Skeletal muscle satellite cell (primary cell): ENCODE measurements at regions not wholly inside any gene's neighbourhood (a gene's known extent, or its start where the extent isn't known, plus 50 kb on each side); places are given as distances from the start of the nearest gene placed in this dataset.
"Not testable (repeated sequence)": the region's sequence is repeated elsewhere in the genome, so short reads cannot be mapped to it uniquely, and the experiment has no call there.

Source experiments
- H3K27me3 ChIP-seq: 2 replicates; pipeline ENCODE4 v1.7.0; 2013; ENCODE audit warnings: low read length; ENCODE audit not compliant: control insufficient read depth, insufficient read depth
- H3K36me3 ChIP-seq: 2 replicates; pipeline ENCODE4 v1.7.0; 2013; ENCODE audit warnings: mild to moderate bottlenecking, control low read depth, low read length; ENCODE audit not compliant: insufficient read depth
- H3K4me1 ChIP-seq: 2 replicates; pipeline ENCODE4 v1.7.0; 2013; ENCODE audit warnings: low read length; ENCODE audit not compliant: control insufficient read depth, insufficient read depth
- H3K4me2 ChIP-seq: 2 replicates; pipeline ENCODE4 v1.7.0; 2013; ENCODE audit warnings: mild to moderate bottlenecking, low read length
- H3K4me3 ChIP-seq: 2 replicates; pipeline ENCODE4 v1.7.0; 2013; ENCODE audit warnings: low read length
- H3K9ac ChIP-seq: 2 replicates; pipeline ENCODE4 v1.7.0; 2013; ENCODE audit warnings: mild to moderate bottlenecking, low read depth, low read length, moderate library complexity
- H3K9me3 ChIP-seq: replicated peaks from 2 replicates; pipeline ENCODE4 v1.7.0; 2013; ENCODE audit warnings: mild to moderate bottlenecking, control low read depth, low read length

GRCh38 chr2:156003780-156004179, 328.7 kb downstream of the NR4A2 start:
- Histone ChIP-seq H3K4me1 (no peaks in the 10 kb centered on the region), H3K4me3 (no peak overlapping the region), H3K27me3 (no peaks in the 10 kb centered on the region), H3K4me2 (no peak overlapping the region), H3K36me3 (no peaks in the 10 kb centered on the region), H3K9ac (no peak overlapping the region), H3K9me3 (no peaks in the 10 kb centered on the region)

DNA sequence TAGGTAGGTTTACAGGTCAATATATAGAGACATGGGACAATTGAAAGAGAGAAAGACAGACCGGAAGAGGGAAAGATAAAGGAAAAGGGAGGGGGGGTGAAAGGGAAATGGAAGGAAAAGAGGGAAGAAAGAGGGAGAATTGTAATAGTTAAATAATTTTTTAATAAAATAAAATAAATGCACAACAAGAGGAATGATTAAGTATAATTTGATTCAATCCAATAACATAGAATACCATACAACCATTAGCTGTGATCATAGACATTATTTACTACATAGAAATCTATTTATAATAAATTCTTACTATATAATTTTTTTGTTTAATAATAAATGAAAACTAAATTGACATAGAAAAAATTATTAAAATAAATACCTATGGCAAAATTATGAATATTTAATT, 330.7 kb downstream of the NR4A2 start:
- no peak overlapping the region for H3K4me3 ChIP-seq
- no peaks in the 10 kb centered on the region for H3K27me3 ChIP-seq
- H3K36me3 ChIP-seq, result no peaks in the 10 kb centered on the region
- no peaks in the 10 kb centered on the region for H3K4me1 ChIP-seq
- no peaks in the 10 kb centered on the region for H3K9me3 ChIP-seq
- H3K4me2 ChIP-seq, result no peak overlapping the region
- no peak overlapping the region for H3K9ac ChIP-seq

GRCh38 chr2:155997538-155997937, 335.0 kb downstream of the NR4A2 start:
- Histone ChIP-seq H3K9me3 (no peaks in the 10 kb centered on the region), H3K4me2 (no peak overlapping the region), H3K4me1 (no peaks in the 10 kb centered on the region), H3K36me3 (no peaks in the 10 kb centered on the region), H3K27me3 (no peaks in the 10 kb centered on the region), H3K9ac (no peak overlapping the region), H3K4me3 (no peak overlapping the region)

- no peak overlapping the region for H3K9ac ChIP-seq
- no peaks in the 10 kb centered on the region for H3K9me3 ChIP-seq
- no peaks in the 10 kb centered on the region for H3K27me3 ChIP-seq
- H3K4me3 ChIP-seq, result no peak overlapping the region
- H3K4me1 ChIP-seq, result no peaks in the 10 kb centered on the region
- H3K36me3 ChIP-seq, result no peaks in the 10 kb centered on the region
- no peak overlapping the region for H3K4me2 ChIP-seq
Observed at GRCh38 chr2:155994315-155994714, 338.2 kb downstream of the NR4A2 start.

- no peaks in the 10 kb centered on the region for H3K9me3 ChIP-seq
- no peaks in the 10 kb centered on the region for H3K36me3 ChIP-seq
- H3K9ac ChIP-seq, result no peak overlapping the region
- no peaks in the 10 kb centered on the region for H3K27me3 ChIP-seq
- H3K4me1 ChIP-seq, result no peaks in the 10 kb centered on the region
- H3K4me3 ChIP-seq, result no peak overlapping the region
- no peak overlapping the region for H3K4me2 ChIP-seq
Observed at GRCh38 chr2:155983845-155984244, 348.7 kb downstream of the NR4A2 start.

- no peaks in the 10 kb centered on the region for H3K27me3 ChIP-seq
- H3K9ac ChIP-seq, result no peak overlapping the region
Observed at GRCh38 chr2:155982135-155982534, 350.4 kb downstream of the NR4A2 start.

DNA sequence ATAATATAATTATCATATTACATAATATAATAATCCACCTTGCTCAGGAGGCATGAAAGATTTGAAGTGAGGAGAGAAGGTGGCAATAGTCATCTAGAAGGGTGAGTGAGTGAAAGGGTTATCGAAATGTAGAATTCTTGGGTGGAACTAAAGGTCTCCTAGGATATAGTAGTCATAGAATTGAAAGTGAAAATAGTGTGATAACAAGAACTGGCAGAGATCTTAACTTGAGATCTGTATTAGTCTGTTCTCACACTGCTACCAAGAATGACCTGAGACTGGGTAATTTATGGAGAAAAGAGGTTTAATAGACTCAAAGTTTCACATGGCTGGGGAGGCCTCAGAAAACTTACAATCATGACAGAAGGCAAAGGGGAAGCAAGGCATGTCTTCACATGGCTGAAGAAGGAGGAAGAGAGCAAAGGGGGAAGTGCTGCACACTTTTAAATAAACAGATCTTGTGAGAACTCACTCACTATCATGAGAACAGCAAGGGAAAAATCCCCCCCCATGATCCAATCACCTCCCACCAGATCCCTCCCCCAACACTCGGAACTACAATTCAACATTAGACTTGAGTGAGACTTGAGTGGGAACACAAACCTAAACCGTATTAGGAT, 351.5 kb downstream of the NR4A2 start:
- Histone ChIP-seq H3K4me3 (no peak overlapping the region), H3K27me3 (no peaks in the 10 kb centered on the region), H3K9ac (no peak overlapping the region), H3K36me3 (no peaks in the 10 kb centered on the region), H3K4me2 (no peak overlapping the region), H3K9me3 (no peaks in the 10 kb centered on the region), H3K4me1 (no peaks in the 10 kb centered on the region)

More at GRCh38 chr2:155982135-155982534, 350.4 kb downstream of the NR4A2 start:
- Histone ChIP-seq H3K4me1 (no peaks in the 10 kb centered on the region), H3K4me3 (no peak overlapping the region), H3K9me3 (no peaks in the 10 kb centered on the region), H3K4me2 (no peak overlapping the region), H3K36me3 (no peaks in the 10 kb centered on the region)

DNA sequence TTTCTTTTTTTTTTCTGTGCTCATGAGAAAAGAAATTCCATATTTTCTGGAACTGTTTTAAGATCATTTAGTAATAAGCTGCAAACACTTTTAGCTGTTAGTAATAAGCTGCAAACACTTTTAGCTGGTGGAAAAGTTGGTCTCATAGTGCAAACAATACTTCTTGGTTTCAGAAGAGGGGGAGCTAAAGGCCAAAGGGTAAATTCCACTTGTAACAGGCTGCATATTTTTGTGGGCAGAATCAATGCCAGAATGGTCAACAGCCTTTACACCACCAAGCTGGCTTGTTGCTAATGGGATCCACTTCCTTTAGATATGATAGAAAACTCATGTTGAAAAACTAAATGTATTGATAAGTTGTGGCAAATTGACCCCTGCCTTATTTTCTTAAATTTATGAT, 356.8 kb downstream of the NR4A2 start:
- Histone ChIP-seq H3K4me2 (no peak overlapping the region), H3K36me3 (no peaks in the 10 kb centered on the region), H3K9me3 (no peaks in the 10 kb centered on the region), H3K27me3 (no peaks in the 10 kb centered on the region), H3K9ac (no peak overlapping the region), H3K4me1 (no peaks in the 10 kb centered on the region), H3K4me3 (no peak overlapping the region)

DNA sequence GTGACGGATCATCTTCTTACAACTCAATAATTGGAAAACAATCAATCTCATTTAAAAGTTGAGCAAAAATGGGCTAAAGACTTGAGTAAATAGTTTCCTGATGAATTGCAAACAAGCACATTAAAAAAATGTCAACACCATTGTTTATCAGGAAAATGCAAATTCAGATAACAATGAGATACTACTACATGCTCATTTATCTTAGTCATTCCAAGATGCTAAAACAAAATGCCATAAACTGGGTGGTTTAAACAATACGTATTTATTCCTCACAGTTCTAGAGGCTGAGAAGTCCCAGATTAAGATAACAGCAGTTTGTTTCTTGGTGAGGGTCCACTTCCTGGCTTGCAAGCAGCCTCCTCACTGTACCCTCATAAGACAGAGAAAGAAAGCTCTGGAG, 359.6 kb downstream of the NR4A2 start:
- no peak overlapping the region for H3K9ac ChIP-seq
- no peak overlapping the region for H3K4me3 ChIP-seq
- H3K4me2 ChIP-seq, result no peak overlapping the region
- H3K36me3 ChIP-seq, result no peaks in the 10 kb centered on the region
- H3K9me3 ChIP-seq, result no peaks in the 10 kb centered on the region
- no peaks in the 10 kb centered on the region for H3K4me1 ChIP-seq
- H3K27me3 ChIP-seq, result no peaks in the 10 kb centered on the region

DNA sequence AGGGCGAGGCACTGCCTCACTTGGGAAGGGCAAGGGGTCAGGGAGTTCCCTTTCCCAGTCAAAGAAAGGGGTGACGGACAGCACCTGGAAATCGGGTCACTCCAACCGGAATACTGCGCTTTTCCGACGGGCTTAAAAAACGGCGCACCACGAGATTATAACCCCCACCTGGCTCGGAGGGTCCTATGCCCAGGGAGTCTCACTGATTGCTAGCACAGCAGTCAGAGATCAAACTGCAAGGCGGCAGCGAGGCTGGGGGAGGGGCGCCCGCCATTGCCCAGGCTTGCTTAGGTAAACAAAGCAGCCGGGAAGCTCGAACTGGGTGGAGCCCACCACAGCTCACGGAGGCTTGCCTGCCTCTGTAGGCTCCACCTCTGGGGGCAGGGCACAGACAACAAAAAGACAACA, 366.5 kb downstream of the NR4A2 start:
- H3K9me3 ChIP-seq, H3K4me3 ChIP-seq, H3K36me3 ChIP-seq: not testable (repeated sequence)

DNA sequence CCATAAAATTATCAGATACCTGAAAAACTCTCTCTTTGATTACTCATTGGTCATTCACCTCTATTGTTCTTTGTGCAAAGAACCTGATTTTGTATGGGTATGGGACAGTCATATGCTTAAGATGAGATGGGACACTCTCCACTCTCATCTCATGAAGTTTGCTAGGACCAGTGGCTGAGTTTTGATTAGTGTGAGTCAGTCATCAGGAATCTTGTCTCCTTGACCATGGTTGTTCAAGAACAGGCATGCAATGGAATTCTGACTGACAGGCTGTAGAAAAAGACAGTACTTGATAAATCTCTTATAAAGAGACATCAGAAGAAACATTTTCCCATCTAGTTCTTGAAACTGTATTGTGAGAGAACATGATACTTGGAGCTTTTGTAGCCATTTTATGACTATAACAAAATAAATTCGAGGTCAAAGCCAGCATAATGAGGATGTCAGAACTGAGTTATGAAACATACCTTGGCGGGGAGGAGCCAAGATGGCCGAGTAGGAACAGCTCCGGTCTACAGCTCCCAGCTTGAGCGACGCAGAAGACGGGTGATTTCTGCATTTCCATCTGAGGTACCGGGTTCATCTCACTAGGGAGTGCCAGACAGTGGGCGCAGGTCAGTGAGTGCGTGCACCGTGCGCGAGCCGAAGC, 367.0 kb downstream of the NR4A2 start:
- Histone ChIP-seq H3K36me3 (no peaks in the 10 kb centered on the region), H3K9ac (no peak overlapping the region), H3K27me3 (no peaks in the 10 kb centered on the region), H3K4me3 (no peak overlapping the region), H3K4me1 (no peaks in the 10 kb centered on the region), H3K9me3 (no peaks in the 10 kb centered on the region), H3K4me2 (no peak overlapping the region)

More for the DNA sequence above, 366.5 kb downstream of the NR4A2 start:
- H3K27me3 ChIP-seq, H3K4me1 ChIP-seq, H3K4me2 ChIP-seq, H3K9ac ChIP-seq: not testable (repeated sequence)

DNA sequence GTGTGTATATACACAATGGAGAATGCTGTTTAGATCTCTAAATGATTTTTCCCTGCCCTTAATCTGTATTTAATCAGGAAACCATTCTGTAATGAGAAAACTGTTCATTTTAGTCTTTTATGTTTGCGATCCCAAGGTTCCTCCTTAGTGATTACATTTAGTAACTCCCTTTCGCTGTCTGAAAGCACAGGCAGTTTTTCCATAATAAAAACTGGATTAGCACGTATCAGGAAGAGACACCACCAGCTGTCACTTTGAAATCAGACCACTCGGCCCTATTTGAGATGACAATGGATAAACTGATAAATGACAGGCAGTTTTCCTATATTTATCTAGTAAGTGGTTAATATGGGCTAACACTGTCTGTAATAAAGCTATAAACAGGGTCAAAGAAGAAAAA, 370.9 kb downstream of the NR4A2 start:
- Histone ChIP-seq H3K9me3 (no peaks in the 10 kb centered on the region), H3K27me3 (no peaks in the 10 kb centered on the region), H3K4me1 (no peaks in the 10 kb centered on the region), H3K36me3 (no peaks in the 10 kb centered on the region), H3K4me2 (no peak overlapping the region), H3K9ac (no peak overlapping the region), H3K4me3 (no peak overlapping the region)
